ENCODE measurements at regions not wholly inside any gene's neighbourhood (a gene's known extent, or its start where the extent isn't known, plus 50 kb on each side); places are given as distances from the start of the nearest gene placed in this dataset.
"Not testable (repeated sequence)": the region's sequence is repeated elsewhere in the genome, so short reads cannot be mapped to it uniquely, and the experiment has no call there.

- Histone ChIP-seq H3K36me3 (replicated peaks; ENCODE audit: insufficient read depth, low read depth) (no peaks in the 10 kb centered on the region), H4K20me1 (ENCODE audit: insufficient read depth, poor library complexity, severe bottlenecking) (no peaks in the 10 kb centered on the region), H3K79me2 (no peaks in the 10 kb centered on the region), H3K4me1 (ENCODE audit: insufficient read depth) (peaks cover 4% of the 10 kb centered on the region), H3K4me2 (no peak overlapping the region), H3K9me2 (replicated peaks; ENCODE audit: insufficient read depth) (no peaks in the 10 kb centered on the region), H3K27ac (no peak overlapping the region), H3K9me3 (ENCODE audit: low read depth) (no peaks in the 10 kb centered on the region), H3K27me3 (no peaks in the 10 kb centered on the region), H3K4me3 (no peak overlapping the region), H2AFZ (no peak overlapping the region)
- TF ChIP-seq EZH2 (IDR thresholded peaks at IDR 0.05; ENCODE audit: borderline replicate concordance): no peak
- no peak for TF ChIP-seq EZH2phosphoT487 (IDR thresholded peaks at IDR 0.05; ENCODE audit: low read depth, severe bottlenecking, unreplicated experiment)
- TF ChIP-seq CTCF (IDR thresholded peaks at IDR 0.05; ENCODE audit: poor library complexity): no peak
- WGBS (ENCODE audit: low lambda C conversion rate, missing lambda C conversion rate): 80% methylated on average over 6 of the region's 6 CpGs
- no peak for DNase-seq (ENCODE audit: low spot score)
Measured at GRCh38 chr10:22825841-22826240, 102.0 kb upstream of the ARMC3 start.

GRCh38 chr10:22824984-22825383, 102.9 kb upstream of the ARMC3 start:
- Histone ChIP-seq H3K79me2 (no peaks in the 10 kb centered on the region), H3K36me3 (replicated peaks; ENCODE audit: insufficient read depth, low read depth) (no peaks in the 10 kb centered on the region), H3K9me3 (ENCODE audit: low read depth) (no peaks in the 10 kb centered on the region), H3K4me3 (no peak overlapping the region), H3K27ac (no peak overlapping the region), H3K4me1 (ENCODE audit: insufficient read depth) (peaks cover 4% of the 10 kb centered on the region), H3K4me2 (no peak overlapping the region), H3K9me2 (replicated peaks; ENCODE audit: insufficient read depth) (no peaks in the 10 kb centered on the region), H3K27me3 (no peaks in the 10 kb centered on the region), H2AFZ (no peak overlapping the region), H4K20me1 (ENCODE audit: insufficient read depth, poor library complexity, severe bottlenecking) (no peaks in the 10 kb centered on the region)
- no peak for DNase-seq (ENCODE audit: low spot score)
- TF ChIP-seq EZH2 (IDR thresholded peaks at IDR 0.05; ENCODE audit: borderline replicate concordance): no peak
- no peak for TF ChIP-seq EZH2phosphoT487 (IDR thresholded peaks at IDR 0.05; ENCODE audit: low read depth, severe bottlenecking, unreplicated experiment)
- no peak for TF ChIP-seq CTCF (IDR thresholded peaks at IDR 0.05; ENCODE audit: poor library complexity)
- WGBS (ENCODE audit: low lambda C conversion rate, missing lambda C conversion rate): 72% methylated on average over 3 of the region's 3 CpGs

- Histone ChIP-seq H3K9me2 (replicated peaks; ENCODE audit: insufficient read depth) (no peaks in the 10 kb centered on the region), H3K4me1 (ENCODE audit: insufficient read depth) (peaks cover 4% of the 10 kb centered on the region), H3K4me3 (no peak overlapping the region), H4K20me1 (ENCODE audit: insufficient read depth, poor library complexity, severe bottlenecking) (no peaks in the 10 kb centered on the region), H3K36me3 (replicated peaks; ENCODE audit: insufficient read depth, low read depth) (no peaks in the 10 kb centered on the region), H3K27ac (no peak overlapping the region), H3K79me2 (no peaks in the 10 kb centered on the region), H3K27me3 (no peaks in the 10 kb centered on the region), H2AFZ (no peak overlapping the region), H3K9me3 (ENCODE audit: low read depth) (no peaks in the 10 kb centered on the region), H3K4me2 (no peak overlapping the region)
- no peak for TF ChIP-seq EZH2 (IDR thresholded peaks at IDR 0.05; ENCODE audit: borderline replicate concordance)
- no peak for TF ChIP-seq EZH2phosphoT487 (IDR thresholded peaks at IDR 0.05; ENCODE audit: low read depth, severe bottlenecking, unreplicated experiment)
- no peak for TF ChIP-seq CTCF (IDR thresholded peaks at IDR 0.05; ENCODE audit: poor library complexity)
- 87% methylated on average over 3 of the region's 3 CpGs for WGBS (ENCODE audit: low lambda C conversion rate, missing lambda C conversion rate)
- DNase-seq (ENCODE audit: low spot score): no peak
Measured at GRCh38 chr10:22824520-22824919, 103.3 kb upstream of the ARMC3 start.

GRCh38 chr10:22823109-22823508, 104.7 kb upstream of the ARMC3 start:
- no peaks in the 10 kb centered on the region for H3K27me3 ChIP-seq
- peak; percentile 66 for DNase-seq (ENCODE audit: low spot score)
- no peak overlapping the region for H3K4me2 ChIP-seq
- no peaks in the 10 kb centered on the region for H3K36me3 ChIP-seq (replicated peaks; ENCODE audit: insufficient read depth, low read depth)
- TF ChIP-seq EZH2phosphoT487 (IDR thresholded peaks at IDR 0.05; ENCODE audit: low read depth, severe bottlenecking, unreplicated experiment) (no peak), EZH2 (IDR thresholded peaks at IDR 0.05; ENCODE audit: borderline replicate concordance) (no peak), CTCF (IDR thresholded peaks at IDR 0.05; ENCODE audit: poor library complexity) (no peak)
- H3K4me1 ChIP-seq (ENCODE audit: insufficient read depth): peaks cover 4% of the 10 kb centered on the region
- H3K9me3 ChIP-seq (ENCODE audit: low read depth): no peaks in the 10 kb centered on the region
- peak overlapping the region; percentile 69 for H3K27ac ChIP-seq
- H3K79me2 ChIP-seq: no peaks in the 10 kb centered on the region
- no peak overlapping the region for H2AFZ ChIP-seq
- H3K4me3 ChIP-seq: no peak overlapping the region
- H3K9me2 ChIP-seq (replicated peaks; ENCODE audit: insufficient read depth): no peaks in the 10 kb centered on the region
- H4K20me1 ChIP-seq (ENCODE audit: insufficient read depth, poor library complexity, severe bottlenecking): no peaks in the 10 kb centered on the region

- H3K4me3 ChIP-seq; H2AFZ ChIP-seq; H3K79me2 ChIP-seq; H3K4me1 ChIP-seq (ENCODE audit: insufficient read depth); H3K4me2 ChIP-seq; H3K9me2 ChIP-seq (replicated peaks; ENCODE audit: insufficient read depth); DNase-seq (ENCODE audit: low spot score); H3K27me3 ChIP-seq; H3K27ac ChIP-seq; H3K36me3 ChIP-seq (replicated peaks; ENCODE audit: insufficient read depth, low read depth); H4K20me1 ChIP-seq (ENCODE audit: insufficient read depth, poor library complexity, severe bottlenecking); H3K9me3 ChIP-seq (ENCODE audit: low read depth): not testable (repeated sequence)
- WGBS (ENCODE audit: low lambda C conversion rate, missing lambda C conversion rate): 95% methylated on average over 5 of the region's 5 CpGs
Measured at GRCh38 chr10:22821921-22822320, 105.9 kb upstream of the ARMC3 start.
